NCI-H446 treated with DMSO at 0.1 percent for 48 hours (cell line): ENCODE measurements at regions not wholly inside any gene's neighbourhood (a gene's known extent, or its start where the extent isn't known, plus 50 kb on each side); places are given as distances from the start of the nearest gene placed in this dataset.

Experiments used
- DNase-seq: peaks from one replicate; lab custom pipeline; 2025; lab: John Stamatoyannopoulos, UW

DNA sequence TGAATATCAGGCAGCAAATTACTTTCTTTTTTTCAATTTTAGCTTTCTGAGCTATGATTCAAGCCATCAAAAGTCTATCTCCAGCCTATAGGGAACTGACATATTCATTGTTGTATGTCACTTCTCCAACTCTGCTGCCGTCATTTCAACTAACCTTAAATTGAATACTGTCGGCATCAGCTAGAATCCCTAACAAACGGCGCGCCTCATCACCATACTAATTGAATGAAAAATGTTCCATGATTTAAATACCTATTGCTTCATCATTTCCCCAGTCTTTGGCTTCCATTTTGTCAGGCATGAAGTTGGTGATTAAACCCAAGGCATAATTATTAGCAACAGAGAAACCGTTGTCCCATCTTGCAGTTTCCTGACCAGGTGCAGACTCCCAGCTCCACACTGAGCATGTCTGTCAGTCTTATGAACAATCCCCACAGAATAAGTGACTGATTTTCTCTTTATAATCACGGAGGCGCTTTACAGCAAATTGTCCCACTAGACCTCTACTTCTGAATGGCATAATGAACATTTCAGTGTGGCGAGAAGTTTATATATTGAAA lies 83.5 kb upstream of the NPY start:
- no peak for DNase-seq

DNA sequence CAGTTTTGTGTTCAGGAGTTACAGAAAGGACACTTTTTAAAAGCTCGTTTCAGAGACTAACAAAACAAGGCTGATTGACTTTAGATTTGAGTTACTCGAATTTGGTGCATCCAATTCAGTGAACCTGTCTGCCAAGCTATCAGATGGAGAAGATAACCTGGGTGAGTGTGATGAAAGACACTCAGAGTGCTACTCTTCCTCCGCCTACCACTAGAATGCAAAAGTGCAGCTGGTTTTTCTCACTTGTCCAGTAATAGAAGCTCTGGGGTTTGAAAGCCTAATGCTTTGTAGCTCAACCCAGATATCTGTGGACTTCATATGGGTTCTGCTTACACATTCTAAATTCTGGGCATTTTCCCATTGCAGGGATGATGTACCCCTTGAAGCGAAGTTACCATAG lies 82.8 kb upstream of the NPY start:
- no peak for DNase-seq

- DNase-seq: no peak
Measured at GRCh38 chr7:24212073-24212472, 71.9 kb upstream of the NPY start.

DNA sequence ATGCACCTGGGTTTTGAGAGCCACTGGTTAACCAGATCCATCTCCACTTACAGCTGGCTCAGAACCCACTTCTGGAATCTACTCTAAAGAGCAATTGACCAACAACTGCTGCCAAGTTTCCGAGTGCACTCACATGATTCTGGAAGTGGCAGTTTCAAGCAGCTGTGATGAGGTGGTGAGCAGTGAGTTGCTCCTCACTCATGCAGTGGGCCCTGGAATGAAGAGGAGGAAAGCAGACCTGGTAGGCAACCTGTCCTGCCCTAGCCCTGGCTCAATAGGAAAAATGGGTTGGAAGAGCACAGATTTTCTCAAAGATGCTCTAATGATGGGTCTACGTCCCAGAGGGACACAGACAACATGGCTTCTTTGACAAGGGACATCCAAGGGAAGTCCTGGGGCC lies 70.7 kb upstream of the NPY start:
- DNase-seq: no peak

- no peak for DNase-seq
Measured at GRCh38 chr7:24214670-24215069, 69.3 kb upstream of the NPY start.

DNA sequence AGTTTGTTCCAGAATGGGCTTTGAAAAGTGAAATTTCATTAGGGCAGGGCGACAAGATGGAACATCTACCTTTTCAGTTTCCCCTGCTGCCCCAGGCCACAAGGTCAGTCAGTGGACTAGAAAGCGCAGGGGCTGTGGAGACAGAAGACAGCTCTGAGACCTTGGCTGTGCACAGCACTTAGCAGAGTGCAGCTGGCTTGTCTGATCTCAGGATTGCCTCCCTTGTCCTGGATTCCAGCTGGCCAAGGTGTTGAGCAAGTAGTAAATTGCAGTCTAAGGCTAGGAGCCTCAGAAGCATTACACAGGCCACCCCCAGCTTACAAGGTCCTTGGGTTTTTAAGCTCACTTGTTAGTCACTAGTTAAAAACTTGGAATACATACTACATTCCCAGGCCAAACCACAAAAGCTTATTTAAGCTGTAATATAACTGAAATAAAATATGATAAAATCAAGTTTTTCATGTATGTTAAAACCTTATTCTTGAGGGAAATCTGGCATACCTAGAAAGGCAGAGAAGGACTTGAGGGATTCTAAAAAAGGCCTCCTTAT lies 67.3 kb upstream of the NPY start:
- no peak for DNase-seq

DNA sequence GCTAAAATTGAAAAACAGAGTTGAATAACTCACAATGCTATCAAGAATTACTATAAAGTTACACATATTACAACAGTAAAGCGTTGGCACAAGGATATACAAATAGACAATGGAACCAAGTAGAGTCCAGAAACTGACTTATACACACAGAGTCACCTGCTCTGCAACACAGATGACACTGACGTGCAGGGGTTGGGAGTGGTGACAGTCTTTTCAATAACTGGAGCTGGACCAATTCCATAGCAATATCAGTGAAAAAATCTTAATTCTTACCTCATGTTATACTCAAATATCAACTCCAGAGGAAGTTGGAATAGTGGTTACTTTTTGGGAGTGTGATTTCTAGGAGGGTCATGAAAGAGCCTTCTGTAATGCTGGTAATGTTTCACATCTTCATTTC lies 62.5 kb upstream of the NPY start:
- no peak for DNase-seq

GRCh38 chr7:24227068-24227467 lies 56.9 kb upstream of the NPY start:
- no peak for DNase-seq

GRCh38 chr7:24227603-24228359 lies 56.2 kb upstream of the NPY start:
- DNase-seq: no peak

DNA sequence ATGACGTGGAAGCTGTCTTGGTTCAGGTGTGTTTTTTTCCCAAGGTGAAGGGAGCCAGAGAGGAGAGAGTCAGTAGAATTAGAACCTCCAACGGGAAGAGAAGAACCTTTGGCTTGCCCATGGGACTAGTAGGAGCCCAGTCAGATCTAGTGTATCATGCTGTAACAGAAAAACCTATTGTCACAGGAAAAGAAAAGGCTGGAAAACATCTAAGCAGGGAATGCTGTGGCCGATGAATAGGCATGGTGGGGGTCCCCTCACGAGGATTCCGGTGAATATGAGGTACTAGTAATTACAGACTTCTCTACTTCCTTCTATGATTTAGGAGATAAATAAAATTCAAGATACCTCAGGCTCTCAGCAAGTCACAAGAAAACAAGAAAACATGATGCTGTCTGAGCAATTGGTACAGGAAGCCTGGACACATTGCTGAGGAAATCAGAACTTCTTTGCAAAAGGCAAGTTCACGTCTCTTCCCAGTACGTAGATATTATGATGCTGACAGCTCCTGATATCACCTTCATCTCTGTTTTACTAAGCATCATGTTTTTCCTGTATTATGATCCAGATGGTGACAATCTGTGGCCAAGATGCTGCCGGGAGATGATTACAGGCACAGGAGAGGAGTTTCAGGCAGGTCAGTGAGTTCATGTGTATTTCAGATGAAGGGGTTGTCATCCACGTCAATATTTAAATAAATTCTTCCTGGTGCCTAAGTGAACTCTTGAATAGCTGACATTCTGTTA lies 54.3 kb upstream of the NPY start:
- no peak for DNase-seq

DNA sequence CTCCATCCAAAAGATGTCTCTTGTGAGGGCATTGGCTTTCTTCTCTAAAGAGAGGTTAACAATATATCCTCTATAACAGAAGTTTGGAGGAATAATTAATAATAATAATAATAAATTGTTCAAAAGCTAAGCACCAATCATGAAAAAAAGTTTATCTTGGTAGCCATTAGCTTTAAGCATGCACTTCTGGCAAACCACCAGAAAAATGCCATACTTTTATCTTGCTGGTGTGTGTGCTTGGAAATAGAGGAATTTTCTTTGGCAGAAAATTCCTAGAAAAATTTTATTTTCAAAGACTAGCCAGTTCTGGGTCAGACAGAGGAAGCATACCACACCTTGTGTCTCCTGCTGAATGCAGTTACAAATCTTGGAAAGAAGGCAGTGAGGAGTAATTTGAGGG lies 52.5 kb upstream of the NPY start:
- no peak for DNase-seq

- DNase-seq: no peak
Measured at GRCh38 chr7:24233386-24233785, 50.6 kb upstream of the NPY start.
